ENCODE measurements at regions not wholly inside any gene's neighbourhood (a gene's known extent, or its start where the extent isn't known, plus 50 kb on each side); places are given as distances from the start of the nearest gene placed in this dataset.

GRCh38 chr3:43953814-43954692 lies 263.3 kb downstream of the ABHD5 start:
- DNase-seq: no peak

GRCh38 chr3:43956945-43957344 lies 266.2 kb downstream of the ABHD5 start:
- DNase-seq: no peak

- DNase-seq: no peak
Measured at GRCh38 chr3:43957553-43957952, 266.8 kb downstream of the ABHD5 start.

- DNase-seq: peak; percentile 22
Measured at GRCh38 chr3:43958005-43958770, 267.4 kb downstream of the ABHD5 start.

GRCh38 chr3:43958973-43959372 lies 268.2 kb downstream of the ABHD5 start:
- no peak for DNase-seq

- DNase-seq: no peak
Measured at GRCh38 chr3:43959498-43960447, 269.0 kb downstream of the ABHD5 start.

GRCh38 chr3:43960448-43960840 lies 269.7 kb downstream of the ABHD5 start:
- no peak for DNase-seq

GRCh38 chr3:43962043-43962442 lies 271.3 kb downstream of the ABHD5 start:
- DNase-seq: no peak

- no peak for DNase-seq
Measured at GRCh38 chr3:43963208-43963607, 272.5 kb downstream of the ABHD5 start.

GRCh38 chr3:43964640-43965039 lies 273.9 kb downstream of the ABHD5 start:
- DNase-seq: no peak

- DNase-seq: no peak
Measured at GRCh38 chr3:43965656-43966055, 274.9 kb downstream of the ABHD5 start.

GRCh38 chr3:43966126-43966525 lies 275.4 kb downstream of the ABHD5 start:
- DNase-seq: no peak

- DNase-seq: no peak
Measured at GRCh38 chr3:43966530-43966929, 275.2 kb upstream of the TOPAZ1 start.

GRCh38 chr3:43968465-43968864 lies 273.2 kb upstream of the TOPAZ1 start:
- DNase-seq: no peak

- DNase-seq: no peak
Measured at GRCh38 chr3:43969944-43970343, 271.7 kb upstream of the TOPAZ1 start.

- DNase-seq: no peak
Measured at GRCh38 chr3:43970351-43970750, 271.3 kb upstream of the TOPAZ1 start.

- no peak for DNase-seq
Measured at GRCh38 chr3:43970920-43971319, 270.8 kb upstream of the TOPAZ1 start.

GRCh38 chr3:43971486-43971885 lies 270.2 kb upstream of the TOPAZ1 start:
- DNase-seq: no peak

- DNase-seq: no peak
Measured at GRCh38 chr3:43978708-43979107, 263.0 kb upstream of the TOPAZ1 start.

GRCh38 chr3:43979645-43980044 lies 262.0 kb upstream of the TOPAZ1 start:
- no peak for DNase-seq

GRCh38 chr3:43994657-43995546 lies 246.8 kb upstream of the TOPAZ1 start:
- DNase-seq: peak; percentile 33

Measured in NCI-H1092 treated with DMSO at 0.1 percent for 48 hours (cell line).